Breast epithelium (tissue), 3 donors: ENCODE measurements at regions not wholly inside any gene's neighbourhood (a gene's known extent, or its start where the extent isn't known, plus 50 kb on each side); places are given as distances from the start of the nearest gene placed in this dataset.

Source experiments
- POLR2A ChIP-seq: fragments of 450-650 bp; IDR thresholded peaks from one replicate; pipeline ENCODE4 v1.6.1; 2016; ENCODE audit warnings: antibody characterized with exemption, mild to moderate bottlenecking, moderate library complexity
- TF ChIP-seq, protein P1 (sequence below), 3 donors: fragments of 450-650 bp; IDR thresholded peaks; one replicate each; pipeline ENCODE4 v1.5.1; 2016 to 2017; ENCODE audit warnings: antibody characterized with exemption in 3 of 3, mild to moderate bottlenecking in 3 of 3, moderate library complexity in 3 of 3

DNA sequence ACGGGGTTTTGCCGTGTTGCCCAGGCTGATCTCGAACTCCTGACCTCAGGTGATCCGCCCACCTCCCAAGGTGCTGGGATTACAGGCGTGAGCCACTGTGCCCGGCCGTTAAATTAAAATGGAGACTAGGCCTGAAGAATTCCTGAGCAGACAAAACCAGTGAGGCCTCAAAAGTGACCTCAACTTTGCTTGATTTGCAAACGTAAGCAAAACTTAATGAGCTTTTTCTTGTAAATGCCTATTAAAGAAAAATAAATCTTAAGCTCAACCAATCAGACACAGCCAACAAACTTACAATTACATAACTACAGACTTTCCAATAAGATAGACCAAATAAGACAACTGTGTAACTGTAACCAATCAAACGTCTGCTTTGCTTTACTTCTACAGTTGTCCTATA, 111.3 kb upstream of the SEMA6A start:
- TF ChIP-seq POLR2A: no peak
- TF ChIP-seq, protein P1, sequence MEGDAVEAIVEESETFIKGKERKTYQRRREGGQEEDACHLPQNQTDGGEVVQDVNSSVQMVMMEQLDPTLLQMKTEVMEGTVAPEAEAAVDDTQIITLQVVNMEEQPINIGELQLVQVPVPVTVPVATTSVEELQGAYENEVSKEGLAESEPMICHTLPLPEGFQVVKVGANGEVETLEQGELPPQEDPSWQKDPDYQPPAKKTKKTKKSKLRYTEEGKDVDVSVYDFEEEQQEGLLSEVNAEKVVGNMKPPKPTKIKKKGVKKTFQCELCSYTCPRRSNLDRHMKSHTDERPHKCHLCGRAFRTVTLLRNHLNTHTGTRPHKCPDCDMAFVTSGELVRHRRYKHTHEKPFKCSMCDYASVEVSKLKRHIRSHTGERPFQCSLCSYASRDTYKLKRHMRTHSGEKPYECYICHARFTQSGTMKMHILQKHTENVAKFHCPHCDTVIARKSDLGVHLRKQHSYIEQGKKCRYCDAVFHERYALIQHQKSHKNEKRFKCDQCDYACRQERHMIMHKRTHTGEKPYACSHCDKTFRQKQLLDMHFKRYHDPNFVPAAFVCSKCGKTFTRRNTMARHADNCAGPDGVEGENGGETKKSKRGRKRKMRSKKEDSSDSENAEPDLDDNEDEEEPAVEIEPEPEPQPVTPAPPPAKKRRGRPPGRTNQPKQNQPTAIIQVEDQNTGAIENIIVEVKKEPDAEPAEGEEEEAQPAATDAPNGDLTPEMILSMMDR (IDR thresholded peaks at IDR 0.05): no peak
